HG03442 (cell line): ENCODE measurements at regions not wholly inside any gene's neighbourhood (a gene's known extent, or its start where the extent isn't known, plus 50 kb on each side); places are given as distances from the start of the nearest gene placed in this dataset.
"Not testable (repeated sequence)": the region's sequence is repeated elsewhere in the genome, so short reads cannot be mapped to it uniquely, and the experiment has no call there.

Source experiments
- ATAC-seq: cut with Tn5 transposase; IDR thresholded peaks from one replicate; pipeline ENCODE4 v1.9.1; 2021; ENCODE audit warnings: mild to moderate bottlenecking, moderate library complexity; ENCODE audit not compliant: unreplicated experiment

DNA sequence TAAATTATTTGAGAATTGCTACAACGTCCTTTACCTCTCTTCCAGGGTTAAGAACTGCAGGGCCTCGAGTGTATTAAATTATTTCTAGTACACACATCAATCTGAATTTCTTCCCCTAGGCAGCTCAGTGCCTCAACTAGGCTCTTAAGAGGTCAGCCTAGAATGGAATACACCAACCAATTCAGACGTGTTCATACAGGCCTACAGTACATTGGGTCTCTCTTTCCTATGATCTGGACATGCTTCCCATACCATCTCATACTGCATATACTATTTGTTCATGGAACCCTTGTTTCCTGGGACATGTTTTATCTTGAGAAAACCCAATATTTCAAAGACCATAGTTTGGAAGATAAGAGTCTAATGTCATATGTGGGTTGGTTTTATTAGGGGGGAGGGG lies 434.1 kb upstream of the WWC1 start:
- ATAC-seq = no peak

- not testable (repeated sequence) for ATAC-seq
These were observed 433.1 kb upstream of the WWC1 start for GRCh38 chr5:167858186-167858855.

DNA sequence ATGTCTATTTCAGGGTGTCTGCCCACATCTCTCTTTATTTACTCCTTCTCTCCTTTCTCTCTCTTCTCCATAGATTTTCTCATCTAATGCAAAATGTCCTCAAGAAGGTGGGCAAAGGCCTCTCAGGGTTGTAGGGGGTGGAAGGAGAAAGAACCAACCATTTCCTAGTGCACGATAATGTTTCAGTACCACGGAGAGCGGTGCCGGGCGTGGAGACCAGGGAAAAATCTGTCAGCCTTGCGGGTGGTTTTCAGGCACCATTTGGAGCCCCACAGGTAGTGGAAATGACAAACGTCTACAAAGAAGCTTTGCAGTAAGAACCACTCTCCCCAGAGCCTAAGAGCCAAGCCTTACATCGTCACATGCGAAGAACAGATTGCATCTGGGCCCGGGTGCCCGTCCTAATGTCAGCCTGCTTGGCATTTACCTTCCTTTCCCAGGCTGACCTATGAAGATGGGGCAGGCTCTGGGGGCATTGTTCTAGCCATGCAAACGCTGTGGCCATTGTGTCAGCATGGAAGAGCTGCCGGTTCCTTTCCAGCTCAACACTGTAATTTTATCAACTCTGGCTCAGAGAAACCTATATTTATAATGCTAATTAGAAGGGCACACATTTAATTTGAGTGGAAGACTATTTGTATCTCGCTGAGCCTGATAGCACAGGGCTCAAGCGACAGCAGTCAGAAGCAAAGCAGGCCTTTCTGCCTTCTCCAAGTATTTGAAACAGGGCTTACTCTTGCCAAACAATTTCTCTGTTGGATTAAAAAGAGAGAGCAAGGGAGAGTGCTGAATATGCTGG lies 430.1 kb upstream of the WWC1 start:
- no peak for ATAC-seq

DNA sequence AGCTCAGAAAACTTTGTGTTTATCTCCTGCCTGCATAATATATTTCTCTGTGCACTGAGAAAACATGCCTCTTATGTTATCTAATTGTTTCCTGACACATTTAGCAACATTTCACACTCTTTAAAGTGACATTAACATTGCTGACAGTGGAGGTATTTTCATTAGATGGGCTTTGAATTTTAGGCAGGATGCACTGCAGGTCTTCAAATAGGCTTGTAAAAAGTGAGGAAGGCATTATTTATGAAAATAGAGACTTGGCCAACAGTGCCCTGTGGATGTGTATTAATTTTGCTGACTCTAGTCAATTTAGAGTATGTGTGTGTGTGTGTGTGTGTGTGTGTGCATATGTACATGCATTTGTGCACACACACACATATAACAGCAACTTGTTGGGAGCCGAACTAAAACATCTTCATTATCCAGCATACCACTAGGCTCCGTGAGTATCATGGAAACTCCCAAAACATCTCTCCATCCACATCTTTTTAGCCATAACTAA lies 429.5 kb upstream of the WWC1 start:
- no peak for ATAC-seq

- no peak for ATAC-seq
These were observed 427.6 kb upstream of the WWC1 start for GRCh38 chr5:167863883-167864282.

- no peak for ATAC-seq
These were observed 426.6 kb upstream of the WWC1 start for GRCh38 chr5:167864801-167865200.

- no peak for ATAC-seq
These were observed 424.6 kb upstream of the WWC1 start for GRCh38 chr5:167866797-167867196.

GRCh38 chr5:167867281-167867680 lies 424.2 kb upstream of the WWC1 start:
- ATAC-seq = no peak

DNA sequence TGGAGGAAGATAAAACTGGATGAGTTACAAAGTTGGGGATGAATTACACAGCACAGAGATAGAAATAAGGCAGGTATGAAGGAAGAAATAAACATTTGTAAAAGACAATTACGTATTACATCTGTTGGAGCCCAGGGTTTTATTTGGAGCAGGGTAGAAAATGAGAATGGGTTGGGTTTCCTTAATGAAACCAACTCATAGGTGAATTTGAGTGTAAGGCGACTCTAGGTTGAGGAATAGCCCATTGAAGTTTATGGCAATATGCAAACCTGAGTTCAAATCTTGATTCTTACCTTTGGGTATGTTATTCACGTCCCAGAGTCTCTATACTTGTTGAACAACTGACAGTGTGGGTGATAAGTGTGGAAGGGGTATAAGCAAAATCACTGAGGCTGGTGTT lies 422.3 kb upstream of the WWC1 start:
- ATAC-seq = no peak

DNA sequence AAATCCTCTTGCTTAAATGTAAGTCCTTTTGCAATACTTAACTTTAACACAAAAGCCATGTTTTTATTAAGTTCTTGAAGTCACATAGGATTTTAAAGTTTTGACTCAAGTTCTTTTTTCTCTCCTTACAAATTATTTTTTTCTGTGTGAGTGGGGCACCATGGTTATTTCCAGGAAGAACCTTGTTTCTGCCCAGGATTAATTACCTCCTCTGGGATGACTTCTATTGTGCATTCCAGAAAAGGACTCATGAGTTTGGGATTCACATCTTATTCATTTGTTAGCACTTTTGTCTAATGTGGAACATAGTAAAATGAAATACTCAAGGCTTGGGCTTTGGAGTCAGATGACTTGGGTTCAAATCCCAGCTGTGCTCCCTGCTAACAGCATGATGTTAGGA lies 421.4 kb upstream of the WWC1 start:
- no peak for ATAC-seq

GRCh38 chr5:167871091-167871490 lies 420.4 kb upstream of the WWC1 start:
- ATAC-seq = no peak

DNA sequence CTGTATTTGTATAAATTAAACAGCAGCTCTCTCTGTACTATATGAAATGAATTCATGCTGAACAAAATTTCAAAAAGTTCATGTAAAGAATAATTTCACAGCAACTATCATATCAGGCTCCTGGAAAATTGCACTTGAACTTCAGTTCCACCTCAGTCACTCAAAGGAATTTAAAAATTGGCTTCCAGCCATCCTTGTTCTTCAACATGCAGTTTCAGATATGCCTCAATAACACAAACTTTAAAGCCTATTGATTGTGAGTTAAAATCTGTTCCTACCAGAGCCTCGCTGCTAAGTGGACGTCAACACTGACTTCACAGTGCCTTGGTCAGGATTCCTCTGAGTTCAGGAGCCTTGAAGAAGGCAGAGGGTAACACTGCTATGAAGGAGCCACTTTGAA lies 418.7 kb upstream of the WWC1 start:
- ATAC-seq = no peak

DNA sequence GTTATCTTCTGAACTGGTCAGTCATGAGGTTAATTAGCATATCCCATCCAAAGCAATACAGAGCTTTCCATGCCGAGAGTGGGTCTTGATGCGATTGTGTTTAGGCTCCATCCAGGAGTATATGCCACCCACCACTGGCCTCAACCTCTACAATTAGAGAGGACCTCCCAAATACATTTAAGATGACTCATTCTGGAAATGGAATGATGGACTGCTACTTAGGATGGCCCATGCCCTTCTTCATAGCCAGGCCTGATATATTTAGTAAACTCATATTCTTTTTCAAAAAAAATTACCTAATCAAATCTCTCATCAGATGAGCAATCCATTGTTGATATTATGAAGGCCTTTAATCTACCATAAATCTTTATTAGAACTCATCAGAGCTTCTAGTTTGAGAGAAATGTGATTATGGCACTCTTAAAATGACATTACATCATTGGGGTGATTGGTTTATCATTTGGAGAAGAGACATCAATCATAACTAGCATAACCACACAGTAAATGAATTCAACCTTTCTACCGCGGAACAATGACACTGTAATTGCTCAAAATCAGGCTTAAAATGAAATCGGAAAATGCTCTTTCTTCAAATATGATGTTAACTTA lies 414.2 kb upstream of the WWC1 start:
- no peak for ATAC-seq

- no peak for ATAC-seq
These were observed 413.5 kb upstream of the WWC1 start for GRCh38 chr5:167877924-167878323.

GRCh38 chr5:167880420-167880819 lies 411.0 kb upstream of the WWC1 start:
- no peak for ATAC-seq

DNA sequence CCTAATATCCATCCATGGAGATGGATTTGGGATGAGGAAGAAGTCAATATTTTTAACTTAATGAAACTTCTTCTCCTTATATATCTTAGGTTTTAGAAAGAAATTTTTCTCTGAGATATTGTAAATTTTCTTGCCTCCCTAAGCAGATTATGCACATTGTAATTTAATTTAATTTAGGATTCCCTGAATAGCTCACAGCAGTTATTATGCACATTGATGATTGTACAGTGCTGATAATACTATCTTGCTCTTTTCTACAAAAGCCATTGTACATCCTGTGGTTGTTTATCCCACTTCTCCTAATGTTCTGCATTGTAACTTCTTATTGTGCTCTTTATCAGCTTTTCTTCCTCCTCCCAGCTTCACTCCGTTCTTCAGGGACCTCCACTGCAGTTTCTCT lies 410.4 kb upstream of the WWC1 start:
- ATAC-seq = no peak

DNA sequence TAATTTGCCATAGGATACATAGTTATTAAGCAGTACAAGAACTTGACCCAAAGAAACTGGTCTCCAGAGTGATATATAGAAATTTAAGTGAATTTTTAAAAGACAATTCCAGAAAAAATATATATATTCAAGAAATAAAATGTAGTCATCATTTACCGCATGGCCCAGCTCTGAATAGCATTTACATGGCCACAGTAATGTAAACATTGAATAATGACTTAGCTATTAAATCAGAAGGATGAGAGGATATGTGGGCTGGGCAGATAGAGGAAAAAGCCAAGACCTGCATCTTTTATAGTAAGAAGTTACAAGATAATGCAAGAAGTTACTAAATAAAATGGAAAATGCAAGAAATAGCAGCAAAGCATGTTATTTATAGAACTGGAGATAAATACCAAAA lies 405.2 kb upstream of the WWC1 start:
- no peak for ATAC-seq

DNA sequence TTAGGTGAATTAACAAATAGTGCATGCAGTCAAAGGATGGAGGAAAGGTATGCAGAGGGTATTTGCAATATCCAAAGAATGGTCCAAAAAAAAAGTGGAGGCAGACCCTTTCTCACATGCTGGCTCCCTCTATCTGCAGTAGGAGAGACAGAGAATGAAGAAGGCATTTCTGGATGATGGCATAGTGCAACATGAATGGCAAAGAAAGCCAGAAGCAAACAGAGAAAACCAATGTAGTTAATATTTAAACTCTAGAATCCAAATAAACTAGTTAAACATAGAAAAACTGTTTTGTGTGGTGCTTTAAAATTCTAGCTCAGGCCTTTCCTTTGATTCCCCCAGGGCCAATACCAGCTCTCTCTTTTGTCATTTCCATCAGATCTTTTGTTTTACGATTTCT lies 403.1 kb upstream of the WWC1 start:
- ATAC-seq = no peak

DNA sequence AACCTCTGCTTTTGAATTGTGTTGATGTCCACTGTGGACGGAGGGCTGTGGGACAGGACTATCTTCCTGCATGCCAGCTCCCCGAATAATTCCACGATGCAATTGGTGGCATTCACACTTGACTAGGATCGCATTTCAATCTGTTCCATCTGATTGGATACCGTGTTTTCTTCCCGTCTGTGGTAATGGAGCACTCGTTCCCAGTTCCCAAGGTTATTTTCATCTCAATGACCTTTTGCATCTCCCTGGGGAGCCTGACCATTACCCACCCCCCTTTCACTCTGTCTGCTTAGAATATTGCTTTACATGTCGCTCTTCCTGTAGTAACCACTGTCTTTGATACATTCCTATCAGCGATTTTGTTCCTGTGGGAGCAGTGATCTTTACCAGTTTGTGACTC lies 402.2 kb upstream of the WWC1 start:
- ATAC-seq = no peak

DNA sequence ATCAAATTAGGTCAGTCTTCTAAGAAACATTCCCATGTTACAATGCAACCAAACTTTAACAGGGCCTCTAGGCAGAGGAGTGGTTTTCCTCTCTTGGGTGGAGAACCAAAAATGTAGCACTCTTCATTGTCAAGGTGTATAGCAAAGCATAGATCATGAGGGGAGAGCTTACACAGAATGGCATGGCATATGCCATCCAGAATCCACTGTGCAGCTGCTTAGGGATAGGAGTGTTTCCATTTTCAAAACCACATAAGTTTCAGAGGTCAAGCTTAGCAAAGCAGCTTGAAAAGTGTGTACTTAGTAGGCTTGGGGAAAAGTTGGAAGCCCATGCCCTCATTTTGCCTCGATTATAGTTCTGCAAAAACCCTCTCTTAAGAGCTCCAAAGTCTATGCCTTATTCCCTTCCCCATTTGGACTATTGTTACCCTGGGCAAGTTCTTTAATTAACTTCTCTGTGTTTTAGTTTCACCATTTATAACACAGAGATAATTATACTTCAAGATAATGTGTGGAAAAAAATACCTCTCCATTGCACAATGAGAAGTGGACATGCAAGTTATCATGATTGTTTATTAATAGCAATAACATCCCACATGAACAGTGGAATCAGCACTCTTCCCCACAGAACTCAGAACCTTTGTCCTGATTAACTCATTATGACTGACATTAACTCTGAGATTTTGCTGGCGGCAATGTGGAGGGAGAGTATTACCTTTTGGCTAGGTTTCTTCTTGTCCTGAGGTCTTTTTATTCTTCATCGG lies 398.9 kb upstream of the WWC1 start:
- ATAC-seq = no peak

DNA sequence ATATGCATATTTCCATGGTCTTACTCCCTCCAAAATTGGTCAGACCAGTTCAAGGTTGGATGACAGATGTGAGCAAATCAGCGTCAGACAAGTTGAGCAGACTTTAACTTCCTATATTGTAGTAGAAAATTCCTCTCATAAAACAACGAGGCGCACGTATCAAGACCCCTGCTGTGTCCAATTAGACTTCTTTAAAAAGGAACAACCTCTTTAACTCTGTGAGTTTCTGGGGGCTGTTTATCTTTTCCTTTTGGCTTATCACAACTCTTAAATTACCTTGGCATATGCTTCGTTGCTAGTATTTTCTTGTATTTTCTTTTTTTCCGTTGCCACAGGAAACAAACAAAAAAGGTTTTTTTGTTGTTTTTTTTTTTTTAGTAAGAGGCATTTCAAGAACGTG lies 398.2 kb upstream of the WWC1 start:
- no peak for ATAC-seq
